Naive thymus-derived CD4-positive, alpha-beta T cell (primary cell): ENCODE measurements at regions not wholly inside any gene's neighbourhood (a gene's known extent, or its start where the extent isn't known, plus 50 kb on each side); places are given as distances from the start of the nearest gene placed in this dataset.

Experiments used
- ATAC-seq: fragments of 150-1000 bp; cut with Tn5 transposase; 2 replicates; pipeline ENCODE4 v1.10.0; 2021; ENCODE audit warnings: mild to moderate bottlenecking, moderate library complexity
- CTCF ChIA-PET: fragments of 350-600 bp; sonication (Branson Sonifier 250); formaldehyde crosslinking; loops from one replicate; lab custom pipeline; 2021; ENCODE audit warnings: antibody characterized with exemption; lab: Charles Lee
- POLR2A ChIA-PET: fragments of 350-600 bp; sonication (Branson Sonifier 250); formaldehyde crosslinking; loops from one replicate; lab custom pipeline; 2021; ENCODE audit warnings: antibody characterized with exemption, inconsistent platforms; lab: Charles Lee
- DNase-seq, 9 donors: peaks; one replicate each; pipeline versions ENCODE4 v3.0.0 to v3.0.0-alpha.2; 2020 to 2022; ENCODE audit warnings: mixed read lengths in 1 of 9
- H3K27ac ChIP-seq: one replicate; pipeline ENCODE4 v1.7.0; 2013; ENCODE audit warnings: mild to moderate bottlenecking, low read depth, low read length, moderate library complexity
- H3K27me3 ChIP-seq, 2 donors: one replicate each; pipeline ENCODE4 v1.7.0; 2013; ENCODE audit warnings: low read length in 2 of 2, mild to moderate bottlenecking in 2 of 2, moderate library complexity in 2 of 2; ENCODE audit not compliant: control insufficient read depth in 2 of 2, insufficient read depth in 2 of 2
- H3K36me3 ChIP-seq, 3 experiments: 1 replicate in 2 of 3; 2 replicates in 1 of 3; pipeline ENCODE4 v1.7.0; 2013; ENCODE audit warnings: low read length in 3 of 3, mild to moderate bottlenecking in 3 of 3, moderate library complexity in 1 of 3; ENCODE audit not compliant: insufficient read depth in 3 of 3, control insufficient read depth in 2 of 3
- H3K4me1 ChIP-seq, 2 donors: one replicate each; pipeline ENCODE4 v1.7.0; 2013; ENCODE audit warnings: low read length in 2 of 2, mild to moderate bottlenecking in 2 of 2, moderate library complexity in 1 of 2; ENCODE audit not compliant: control insufficient read depth in 2 of 2, insufficient read depth in 2 of 2
- H3K4me3 ChIP-seq: 2 replicates; pipeline ENCODE4 v1.7.0; 2013; ENCODE audit warnings: mild to moderate bottlenecking, low read length
- H3K9me3 ChIP-seq, 3 experiments: 1 replicate in 2 of 3; 2 replicates in 1 of 3; pipeline ENCODE4 v1.7.0; 2013; ENCODE audit warnings: low read length in 3 of 3; ENCODE audit not compliant: control insufficient read depth in 2 of 3
- H3K27ac Mint-ChIP-seq, 9 donors: one replicate each; pipeline ENCODE4 v1.8.0; 2020 to 2022; ENCODE audit warnings: mixed read lengths in 9 of 9, mild to moderate bottlenecking in 8 of 9, moderate library complexity in 5 of 9, inconsistent platforms in 2 of 9
- H3K27me3 Mint-ChIP-seq, 5 donors: one replicate each; pipeline ENCODE4 v1.8.0; 2021 to 2022; ENCODE audit warnings: mixed read lengths in 5 of 5, mild to moderate bottlenecking in 1 of 5
- H3K36me3 Mint-ChIP-seq, 5 donors: one replicate each; pipeline ENCODE4 v1.8.0; 2020 to 2022; ENCODE audit warnings: mixed read lengths in 5 of 5, mild to moderate bottlenecking in 3 of 5, inconsistent platforms in 1 of 5
- H3K4me1 Mint-ChIP-seq, 7 donors: one replicate each; pipeline ENCODE4 v1.8.0; 2020 to 2022; ENCODE audit warnings: mixed read lengths in 7 of 7, mild to moderate bottlenecking in 3 of 7, inconsistent platforms in 1 of 7
- H3K4me3 Mint-ChIP-seq, 10 donors: one replicate each; pipeline ENCODE4 v1.8.0; 2020 to 2022; ENCODE audit warnings: mild to moderate bottlenecking in 10 of 10, mixed read lengths in 10 of 10, moderate library complexity in 6 of 10, inconsistent platforms in 2 of 10
- H3K9me3 Mint-ChIP-seq, 11 donors: one replicate each; pipeline ENCODE4 v1.8.0; 2020 to 2022; ENCODE audit warnings: mixed read lengths in 11 of 11, mild to moderate bottlenecking in 4 of 11, inconsistent platforms in 1 of 11, moderate library complexity in 1 of 11
- intact Hi-C, 2 donors: fragments of 100-400 bp; cut with micrococcal nuclease; formaldehyde crosslinking; loops; one replicate each; pipeline ENCODE4 v1.15.1; 2023

- no peaks in the 10 kb centered on the region for H3K4me1 Mint-ChIP-seq
These were observed 1260.2 kb upstream of the SORCS1 start for GRCh38 chr10:108424656-108425055.

DNA sequence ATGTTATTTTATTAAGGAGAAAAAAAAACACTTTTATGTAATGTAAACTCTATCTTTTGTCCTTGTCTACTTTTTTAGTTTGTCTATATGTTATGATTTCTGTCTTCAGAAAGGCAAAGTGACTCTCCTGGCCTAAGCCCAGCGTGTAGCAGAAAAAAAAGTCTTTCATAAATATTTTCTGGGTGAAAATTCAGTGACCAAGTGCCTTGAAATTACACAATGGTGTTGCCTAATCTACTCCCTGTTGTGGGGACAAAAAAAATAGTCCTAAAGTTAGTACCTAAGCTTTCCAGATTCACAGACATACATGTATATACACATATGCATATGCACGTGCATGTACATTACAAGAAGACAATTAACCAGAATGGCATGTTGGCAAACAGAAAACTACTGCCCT is 1257.8 kb upstream of the SORCS1 start:
- Mint-ChIP-seq H3K4me3 (no peak overlapping the region), H3K27ac (no peak overlapping the region), H3K27me3 (no peaks in the 10 kb centered on the region), H3K4me1 (no peaks in the 10 kb centered on the region), H3K9me3 (peaks cover 0 to 12% (median 2%) of the 10 kb centered on the region in 11 donors), H3K36me3 (no peaks in the 10 kb centered on the region)
- intact Hi-C loops = no loop called here
- no peak for ATAC-seq
- Histone ChIP-seq H3K9me3 (no peaks in the 10 kb centered on the region), H3K27me3 (no peaks in the 10 kb centered on the region), H3K4me3 (no peak overlapping the region), H3K4me1 (no peaks in the 10 kb centered on the region), H3K27ac (no peak overlapping the region), H3K36me3 (no peaks in the 10 kb centered on the region)
- ChIA-PET POLR2A (no interaction called here), CTCF (no interaction called here)
- no peak for DNase-seq

More at GRCh38 chr10:108424656-108425055, 1260.2 kb upstream of the SORCS1 start:
- ChIA-PET POLR2A (no interaction called here), CTCF (no interaction called here)
- Mint-ChIP-seq H3K27me3 (no peaks in the 10 kb centered on the region), H3K36me3 (no peaks in the 10 kb centered on the region), H3K9me3 (peaks cover 0 to 12% (median 3%) of the 10 kb centered on the region in 11 donors), H3K4me3 (no peak overlapping the region), H3K27ac (no peak overlapping the region)
- no peak overlapping the region for H3K27ac ChIP-seq
- intact Hi-C loops = no loop called here
- no peak for DNase-seq
- H3K4me3 ChIP-seq = no peak overlapping the region
- no peaks in the 10 kb centered on the region for H3K4me1 ChIP-seq
- no peak for ATAC-seq
- no peaks in the 10 kb centered on the region for H3K36me3 ChIP-seq
- no peaks in the 10 kb centered on the region for H3K9me3 ChIP-seq
- H3K27me3 ChIP-seq = no peaks in the 10 kb centered on the region

- ChIA-PET CTCF (no interaction called here), POLR2A (no interaction called here)
- H3K9me3 ChIP-seq = no peaks in the 10 kb centered on the region
- Mint-ChIP-seq H3K4me3 (no peak overlapping the region), H3K4me1 (no peaks in the 10 kb centered on the region), H3K27ac (no peak overlapping the region), H3K36me3 (no peaks in the 10 kb centered on the region), H3K27me3 (no peaks in the 10 kb centered on the region), H3K9me3 (peaks cover 0 to 12% (median 2%) of the 10 kb centered on the region in 11 donors)
- no peak overlapping the region for H3K4me3 ChIP-seq
- intact Hi-C loops = no loop called here
- H3K27ac ChIP-seq = no peak overlapping the region
- DNase-seq = no peak
- H3K27me3 ChIP-seq = no peaks in the 10 kb centered on the region
- H3K4me1 ChIP-seq = no peaks in the 10 kb centered on the region
- ATAC-seq = no peak
- H3K36me3 ChIP-seq = no peaks in the 10 kb centered on the region
These were observed 1256.8 kb upstream of the SORCS1 start for GRCh38 chr10:108421266-108421665.

GRCh38 chr10:108413954-108414353 is 1249.4 kb upstream of the SORCS1 start:
- H3K4me1 Mint-ChIP-seq = peaks cover 0 to 2% (median 0%) of the 10 kb centered on the region in 7 donors
- CTCF ChIA-PET = no interaction called here

DNA sequence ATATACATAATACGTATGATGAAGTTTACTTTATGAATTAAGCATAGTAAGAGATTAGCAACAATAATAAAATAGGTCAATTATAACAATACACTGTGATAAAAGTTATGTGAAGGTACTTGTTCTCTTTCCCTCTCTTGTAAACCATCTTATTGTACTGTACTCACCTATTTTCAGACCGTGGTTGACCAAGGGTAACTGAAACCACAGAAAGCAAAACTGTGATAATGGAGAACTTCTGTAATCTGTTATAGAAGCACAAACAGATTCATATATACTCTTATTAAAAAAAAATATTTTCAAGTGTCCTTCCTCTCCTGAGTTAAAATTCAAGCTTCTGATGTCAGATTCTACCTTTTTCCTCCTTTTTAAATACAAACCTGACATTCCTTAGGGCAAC is 1247.8 kb upstream of the SORCS1 start:
- Mint-ChIP-seq H3K9me3 (peaks cover 0 to 8% (median 2%) of the 10 kb centered on the region in 11 donors), H3K27ac (no peak overlapping the region), H3K4me3 (no peak overlapping the region), H3K27me3 (no peaks in the 10 kb centered on the region), H3K4me1 (peaks cover 0 to 2% (median 0%) of the 10 kb centered on the region in 7 donors), H3K36me3 (no peaks in the 10 kb centered on the region)
- Histone ChIP-seq H3K27me3 (no peaks in the 10 kb centered on the region), H3K4me3 (no peak overlapping the region), H3K9me3 (no peaks in the 10 kb centered on the region), H3K27ac (no peak overlapping the region), H3K36me3 (no peaks in the 10 kb centered on the region), H3K4me1 (no peaks in the 10 kb centered on the region)
- ATAC-seq = no peak
- intact Hi-C loops = no loop called here
- ChIA-PET POLR2A (no interaction called here), CTCF (no interaction called here)
- DNase-seq = no peak

More at GRCh38 chr10:108413954-108414353, 1249.4 kb upstream of the SORCS1 start:
- no peaks in the 10 kb centered on the region for H3K27me3 Mint-ChIP-seq
- H3K4me3 Mint-ChIP-seq = no peak overlapping the region
- Histone ChIP-seq H3K4me3 (no peak overlapping the region), H3K36me3 (no peaks in the 10 kb centered on the region), H3K9me3 (no peaks in the 10 kb centered on the region), H3K27me3 (no peaks in the 10 kb centered on the region), H3K27ac (no peak overlapping the region), H3K4me1 (no peaks in the 10 kb centered on the region)
- intact Hi-C loops = no loop called here
- POLR2A ChIA-PET = no interaction called here
- DNase-seq (no peak), ATAC-seq (no peak)
- no peak overlapping the region for H3K27ac Mint-ChIP-seq
- no peaks in the 10 kb centered on the region for H3K36me3 Mint-ChIP-seq
- peaks cover 0 to 8% (median 0%) of the 10 kb centered on the region in 11 donors for H3K9me3 Mint-ChIP-seq

- no peaks in the 10 kb centered on the region for H3K9me3 ChIP-seq
- Mint-ChIP-seq H3K4me3 (no peak overlapping the region), H3K9me3 (peaks cover 0 to 12% (median 2%) of the 10 kb centered on the region in 11 donors), H3K4me1 (peaks cover 0 to 2% (median 0%) of the 10 kb centered on the region in 7 donors), H3K27ac (no peak overlapping the region), H3K27me3 (no peaks in the 10 kb centered on the region), H3K36me3 (no peaks in the 10 kb centered on the region)
- no peaks in the 10 kb centered on the region for H3K4me1 ChIP-seq
- H3K27ac ChIP-seq = no peak overlapping the region
- no peaks in the 10 kb centered on the region for H3K27me3 ChIP-seq
- H3K36me3 ChIP-seq = no peaks in the 10 kb centered on the region
- DNase-seq (no peak), ATAC-seq (no peak)
- POLR2A ChIA-PET = no interaction called here
- H3K4me3 ChIP-seq = no peak overlapping the region
- intact Hi-C loops = no loop called here
- CTCF ChIA-PET = no interaction called here
These were observed 1247.4 kb upstream of the SORCS1 start for GRCh38 chr10:108411894-108412293.

DNA sequence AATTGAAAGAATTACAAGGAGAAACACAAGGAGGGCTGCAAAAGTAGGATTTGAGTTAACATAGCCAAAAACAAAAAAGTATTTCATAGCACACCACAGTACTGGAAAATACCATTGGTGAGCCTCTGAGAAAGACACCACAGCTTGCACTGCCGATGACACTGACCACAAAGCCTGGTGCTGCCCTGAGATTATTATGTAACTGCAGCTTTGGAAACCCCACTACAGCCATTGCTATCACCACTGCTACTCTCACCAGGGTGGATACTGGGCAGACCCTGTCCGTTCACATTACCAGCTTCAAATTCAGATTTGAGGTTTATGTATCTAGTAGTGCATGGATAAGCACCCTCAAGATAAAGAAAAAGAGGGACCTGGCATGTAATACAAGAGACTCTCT is 1246.7 kb upstream of the SORCS1 start:
- Histone ChIP-seq H3K27me3 (no peaks in the 10 kb centered on the region), H3K4me1 (no peaks in the 10 kb centered on the region), H3K4me3 (no peak overlapping the region), H3K36me3 (no peaks in the 10 kb centered on the region), H3K9me3 (no peaks in the 10 kb centered on the region), H3K27ac (no peak overlapping the region)
- ChIA-PET CTCF (no interaction called here), POLR2A (no interaction called here)
- H3K36me3 Mint-ChIP-seq = no peaks in the 10 kb centered on the region
- H3K9me3 Mint-ChIP-seq = peaks cover 0 to 15% (median 2%) of the 10 kb centered on the region in 11 donors
- peaks cover 0 to 2% (median 0%) of the 10 kb centered on the region in 7 donors for H3K4me1 Mint-ChIP-seq
- DNase-seq (no peak), ATAC-seq (no peak)
- no peak overlapping the region for H3K4me3 Mint-ChIP-seq
- H3K27ac Mint-ChIP-seq = no peak overlapping the region
- no peaks in the 10 kb centered on the region for H3K27me3 Mint-ChIP-seq
- intact Hi-C loops = no loop called here
